Panc1 (cell line): ENCODE measurements at regions not wholly inside any gene's neighbourhood (a gene's known extent, or its start where the extent isn't known, plus 50 kb on each side); places are given as distances from the start of the nearest gene placed in this dataset.

ENCODE experiments used
- ATAC-seq: fragments of 200-7000 bp; cut with Tn5 transposase; 2 replicates; pipeline ENCODE4 v1.9.1; 2020; ENCODE audit warnings: mild to moderate bottlenecking, moderate library complexity
- BruUV-seq: library from RNA; stranded (reverse); fragments of 400-500 nt; replicated peaks from 2 replicates; lab custom pipeline; 2021; lab: Mats Ljungman, UMichigan
- CTCF ChIA-PET: fragments of 300-600 bp; sonication (Branson Sonifier 250); formaldehyde crosslinking; loops from one replicate; lab custom pipeline; 2022; ENCODE audit warnings: antibody characterized with exemption; lab: Charles Lee
- POLR2A ChIA-PET: fragments of 300-600 bp; sonication (Branson Sonifier 250); formaldehyde crosslinking; loops from one replicate; lab custom pipeline; 2022; ENCODE audit warnings: antibody characterized with exemption; lab: Charles Lee
- DNase-seq: peaks from one replicate; pipeline ENCODE4 v3.0.0-alpha.2; 2010; ENCODE audit warnings: low read depth, low spot score
- H3K27ac ChIP-seq: 2 replicates; pipeline ENCODE4 v1.5.1; 2011; ENCODE audit warnings: mild to moderate bottlenecking, low read length, inconsistent platforms
- H3K27me3 ChIP-seq: fragments of 200-500 bp; sonication (Bioruptor generic); 2 replicates; pipeline ENCODE4 v1.6.0; 2014; ENCODE audit warnings: low read length, inconsistent platforms; ENCODE audit not compliant: control insufficient read depth, insufficient read depth
- H3K36me3 ChIP-seq: fragments of 200-500 bp; sonication (Bioruptor generic); 2 replicates; pipeline ENCODE4 v1.5.1; 2014; ENCODE audit warnings: inconsistent platforms, mild to moderate bottlenecking, low read length, moderate library complexity; ENCODE audit not compliant: control insufficient read depth, insufficient read depth
- H3K4me1 ChIP-seq: 2 replicates; pipeline ENCODE4 v1.5.1; 2011; ENCODE audit warnings: inconsistent platforms, mild to moderate bottlenecking, low read length, moderate library complexity; ENCODE audit not compliant: control insufficient read depth, insufficient read depth
- H3K4me3 ChIP-seq, 2 experiments: 2 replicates each; pipeline ENCODE4 v1.5.1; 2011 to 2012; ENCODE audit warnings: low read depth in 2 of 2, low read length in 2 of 2, mild to moderate bottlenecking in 2 of 2, inconsistent platforms in 1 of 2, moderate library complexity in 1 of 2
- H3K9me3 ChIP-seq: fragments of 200-500 bp; sonication (Bioruptor generic); 2 replicates; pipeline ENCODE4 v1.5.1; 2014; ENCODE audit warnings: low read depth, mild to moderate bottlenecking, inconsistent platforms, low read length, moderate library complexity; ENCODE audit not compliant: control insufficient read depth, insufficient read depth
- POLR2AphosphoS5 ChIP-seq: IDR thresholded peaks from 2 replicates; pipeline ENCODE4 v1.6.1; 2012; ENCODE audit warnings: mild to moderate bottlenecking, low read depth, low read length, moderate library complexity
- SIN3A ChIP-seq: IDR thresholded peaks from 2 replicates; pipeline ENCODE4 v1.6.1; 2012; ENCODE audit warnings: low read depth, mild to moderate bottlenecking, low read length, moderate library complexity, borderline replicate concordance; ENCODE audit not compliant: insufficient read depth
- TCF7L2 ChIP-seq: IDR thresholded peaks from 2 replicates; pipeline ENCODE4 v1.6.1; 2011; ENCODE audit warnings: mild to moderate bottlenecking, low read depth, low read length, inconsistent platforms
- in situ Hi-C: cut with HindIII; loops from 2 replicates; pipeline ENCODE4 v1.10.0; 2016; ENCODE audit warnings: low sequenced_read_pairs, low pct_unique_long_range_greater_than_20kb
- intact Hi-C: fragments of 100-400 bp; cut with micrococcal nuclease; formaldehyde crosslinking; loops from one replicate; pipeline ENCODE4 v1.10.0; 2022; ENCODE audit not compliant: unreplicated experiment
- TF ChIP-seq, protein P1 (sequence below), 2 experiments: IDR thresholded peaks; 2 replicates each; pipeline ENCODE4 v1.6.1; 2011 to 2012; ENCODE audit warnings: low read depth in 2 of 2, control low read depth in 1 of 2, low read length in 1 of 2, mild to moderate bottlenecking in 1 of 2, moderate library complexity in 1 of 2; ENCODE audit not compliant: insufficient read depth in 1 of 2
- TF ChIP-seq, protein P2 (sequence below): fragments of 450-650 bp; IDR thresholded peaks from 2 replicates; pipeline ENCODE4 v1.5.1; 2017; ENCODE audit warnings: mild to moderate bottlenecking

DNA sequence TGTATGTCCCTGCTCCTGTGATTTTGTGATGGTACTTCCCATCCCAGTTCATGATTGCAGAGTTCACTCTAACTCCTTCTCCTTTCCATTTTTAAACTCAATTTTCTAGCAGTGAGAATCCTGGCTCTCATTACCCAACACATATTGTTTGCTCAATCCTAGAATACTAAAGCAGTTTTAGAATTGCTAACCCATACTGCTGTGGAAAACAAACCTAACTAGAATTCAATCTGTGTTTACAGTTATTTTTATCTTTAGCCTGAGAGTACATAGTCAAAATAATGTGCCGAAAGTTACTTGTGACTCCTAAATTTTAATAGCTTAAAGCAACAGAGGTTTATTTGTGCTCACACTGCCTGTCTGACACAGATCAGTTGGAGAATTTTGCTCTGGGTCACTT is 508.0 kb downstream of the AACS start:
- no peak for ATAC-seq
- intact Hi-C loops = no loop called here
- TF ChIP-seq TCF7L2 = no peak
- TF ChIP-seq POLR2AphosphoS5 = no peak
- TF ChIP-seq, protein P1, sequence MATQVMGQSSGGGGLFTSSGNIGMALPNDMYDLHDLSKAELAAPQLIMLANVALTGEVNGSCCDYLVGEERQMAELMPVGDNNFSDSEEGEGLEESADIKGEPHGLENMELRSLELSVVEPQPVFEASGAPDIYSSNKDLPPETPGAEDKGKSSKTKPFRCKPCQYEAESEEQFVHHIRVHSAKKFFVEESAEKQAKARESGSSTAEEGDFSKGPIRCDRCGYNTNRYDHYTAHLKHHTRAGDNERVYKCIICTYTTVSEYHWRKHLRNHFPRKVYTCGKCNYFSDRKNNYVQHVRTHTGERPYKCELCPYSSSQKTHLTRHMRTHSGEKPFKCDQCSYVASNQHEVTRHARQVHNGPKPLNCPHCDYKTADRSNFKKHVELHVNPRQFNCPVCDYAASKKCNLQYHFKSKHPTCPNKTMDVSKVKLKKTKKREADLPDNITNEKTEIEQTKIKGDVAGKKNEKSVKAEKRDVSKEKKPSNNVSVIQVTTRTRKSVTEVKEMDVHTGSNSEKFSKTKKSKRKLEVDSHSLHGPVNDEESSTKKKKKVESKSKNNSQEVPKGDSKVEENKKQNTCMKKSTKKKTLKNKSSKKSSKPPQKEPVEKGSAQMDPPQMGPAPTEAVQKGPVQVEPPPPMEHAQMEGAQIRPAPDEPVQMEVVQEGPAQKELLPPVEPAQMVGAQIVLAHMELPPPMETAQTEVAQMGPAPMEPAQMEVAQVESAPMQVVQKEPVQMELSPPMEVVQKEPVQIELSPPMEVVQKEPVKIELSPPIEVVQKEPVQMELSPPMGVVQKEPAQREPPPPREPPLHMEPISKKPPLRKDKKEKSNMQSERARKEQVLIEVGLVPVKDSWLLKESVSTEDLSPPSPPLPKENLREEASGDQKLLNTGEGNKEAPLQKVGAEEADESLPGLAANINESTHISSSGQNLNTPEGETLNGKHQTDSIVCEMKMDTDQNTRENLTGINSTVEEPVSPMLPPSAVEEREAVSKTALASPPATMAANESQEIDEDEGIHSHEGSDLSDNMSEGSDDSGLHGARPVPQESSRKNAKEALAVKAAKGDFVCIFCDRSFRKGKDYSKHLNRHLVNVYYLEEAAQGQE (IDR thresholded peaks at IDR 0.05; ENCODE audit: insufficient read depth in 1 of 2, low read depth in 2 of 2, low read length in 1 of 2) = no peak
- TF ChIP-seq SIN3A = no peak
- TF ChIP-seq, protein P2, sequence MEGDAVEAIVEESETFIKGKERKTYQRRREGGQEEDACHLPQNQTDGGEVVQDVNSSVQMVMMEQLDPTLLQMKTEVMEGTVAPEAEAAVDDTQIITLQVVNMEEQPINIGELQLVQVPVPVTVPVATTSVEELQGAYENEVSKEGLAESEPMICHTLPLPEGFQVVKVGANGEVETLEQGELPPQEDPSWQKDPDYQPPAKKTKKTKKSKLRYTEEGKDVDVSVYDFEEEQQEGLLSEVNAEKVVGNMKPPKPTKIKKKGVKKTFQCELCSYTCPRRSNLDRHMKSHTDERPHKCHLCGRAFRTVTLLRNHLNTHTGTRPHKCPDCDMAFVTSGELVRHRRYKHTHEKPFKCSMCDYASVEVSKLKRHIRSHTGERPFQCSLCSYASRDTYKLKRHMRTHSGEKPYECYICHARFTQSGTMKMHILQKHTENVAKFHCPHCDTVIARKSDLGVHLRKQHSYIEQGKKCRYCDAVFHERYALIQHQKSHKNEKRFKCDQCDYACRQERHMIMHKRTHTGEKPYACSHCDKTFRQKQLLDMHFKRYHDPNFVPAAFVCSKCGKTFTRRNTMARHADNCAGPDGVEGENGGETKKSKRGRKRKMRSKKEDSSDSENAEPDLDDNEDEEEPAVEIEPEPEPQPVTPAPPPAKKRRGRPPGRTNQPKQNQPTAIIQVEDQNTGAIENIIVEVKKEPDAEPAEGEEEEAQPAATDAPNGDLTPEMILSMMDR = no peak
- no peak for DNase-seq
- H3K27ac ChIP-seq = no peak overlapping the region
- no peaks in the 10 kb centered on the region for H3K9me3 ChIP-seq
- H3K36me3 ChIP-seq = no peaks in the 10 kb centered on the region
- in situ Hi-C loops = no loop called here
- no peaks in the 10 kb centered on the region for H3K4me1 ChIP-seq
- H3K27me3 ChIP-seq = no peaks in the 10 kb centered on the region
- no peak overlapping the region for H3K4me3 ChIP-seq
- ChIA-PET CTCF (interaction anchor here (0.6 kb wide), 1 partner anchor 335 kb away, joined by 9 read pairs; no protein-coding TSS in a partner anchor), POLR2A (no interaction called here)
- BruUV-seq = no TSS peak

DNA sequence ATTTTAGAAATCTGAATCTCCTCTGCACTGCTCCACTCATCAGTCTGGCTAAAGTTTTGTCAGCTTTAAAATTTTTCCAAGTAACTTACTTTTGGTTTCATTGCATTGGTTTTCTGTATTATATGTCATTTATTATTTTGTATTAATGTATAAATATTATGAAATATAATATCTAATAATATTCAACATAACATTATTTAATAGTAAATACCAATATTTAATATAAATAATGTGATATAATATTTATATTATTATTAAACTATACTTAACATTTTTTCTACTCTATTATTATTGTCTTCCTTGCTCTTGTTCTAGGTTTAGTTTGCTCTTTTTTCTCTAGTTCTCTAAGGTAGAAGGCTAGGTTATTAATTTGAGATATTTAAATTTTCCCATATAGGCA is 512.1 kb downstream of the AACS start:
- no peaks in the 10 kb centered on the region for H3K36me3 ChIP-seq
- POLR2A ChIA-PET = no interaction called here

More for the DNA sequence above, 512.1 kb downstream of the AACS start:
- Histone ChIP-seq H3K4me3 (no peak overlapping the region), H3K27me3 (no peaks in the 10 kb centered on the region), H3K27ac (no peak overlapping the region), H3K4me1 (no peaks in the 10 kb centered on the region), H3K9me3 (no peaks in the 10 kb centered on the region)
- ATAC-seq (no peak), DNase-seq (no peak)
- CTCF ChIA-PET = no interaction called here
- BruUV-seq = no TSS peak
- no peak for TF ChIP-seq TCF7L2
- no peak for TF ChIP-seq SIN3A
- no peak for TF ChIP-seq POLR2AphosphoS5
- TF ChIP-seq, protein P1 (IDR thresholded peaks at IDR 0.05; ENCODE audit: insufficient read depth in 1 of 2, low read depth in 2 of 2, low read length in 1 of 2) = no peak
- TF ChIP-seq, protein P2 = no peak
- intact Hi-C loops (no loop called here), in situ Hi-C loops (no loop called here)
